Endodermal cell (in vitro differentiated cells): ENCODE measurements at regions not wholly inside any gene's neighbourhood (a gene's known extent, or its start where the extent isn't known, plus 50 kb on each side); places are given as distances from the start of the nearest gene placed in this dataset.

Experiments used
- DNase-seq: peaks from one replicate; pipeline ENCODE4 v3.0.0-alpha.2; 2017
- H3K27ac ChIP-seq: 2 replicates; pipeline ENCODE4 v1.5.1; 2013; ENCODE audit warnings: mild to moderate bottlenecking, low read depth, low read length, moderate library complexity
- H3K27me3 ChIP-seq: 2 replicates; pipeline ENCODE4 v1.6.1; 2013; ENCODE audit warnings: mild to moderate bottlenecking, low read length, moderate library complexity; ENCODE audit not compliant: insufficient read depth, control insufficient read depth, poor library complexity, severe bottlenecking
- H3K36me3 ChIP-seq: 2 replicates; pipeline ENCODE4 v1.7.0; 2013; ENCODE audit warnings: mild to moderate bottlenecking, low read length, moderate library complexity; ENCODE audit not compliant: control insufficient read depth, insufficient read depth
- H3K4me1 ChIP-seq: one replicate; pipeline ENCODE4 v1.7.0; 2013; ENCODE audit warnings: low read length; ENCODE audit not compliant: control insufficient read depth, insufficient read depth
- H3K4me3 ChIP-seq: 2 replicates; pipeline ENCODE4 v1.5.1; 2013; ENCODE audit warnings: mild to moderate bottlenecking, low read length, moderate library complexity
- H3K9ac ChIP-seq: 2 replicates; pipeline ENCODE4 v1.6.1; 2013; ENCODE audit warnings: mild to moderate bottlenecking, low read length, moderate library complexity; ENCODE audit not compliant: poor library complexity, severe bottlenecking; ENCODE audit errors: extremely low read depth
- H3K9me3 ChIP-seq: 2 replicates; pipeline ENCODE4 v1.6.1; 2013; ENCODE audit warnings: mild to moderate bottlenecking, low read length, moderate library complexity; ENCODE audit not compliant: control insufficient read depth
- H3K27ac Mint-ChIP-seq: 2 replicates; pipeline ENCODE4 v1.8.0; 2020; ENCODE audit warnings: mixed read lengths
- H3K27me3 Mint-ChIP-seq: 2 replicates; pipeline ENCODE4 v1.8.0; 2021; ENCODE audit warnings: mild to moderate bottlenecking, mixed read lengths; ENCODE audit not compliant: insufficient read depth
- H3K36me3 Mint-ChIP-seq: 2 replicates; pipeline ENCODE4 v1.8.0; 2020; ENCODE audit warnings: low read depth, mixed read lengths
- H3K4me1 Mint-ChIP-seq: 2 replicates; pipeline ENCODE4 v1.8.0; 2020; ENCODE audit warnings: mixed read lengths
- H3K4me3 Mint-ChIP-seq: 2 replicates; pipeline ENCODE4 v1.8.0; 2020; ENCODE audit warnings: mild to moderate bottlenecking, moderate library complexity, mixed read lengths
- H3K9me3 Mint-ChIP-seq: 2 replicates; pipeline ENCODE4 v1.8.0; 2020; ENCODE audit warnings: mild to moderate bottlenecking, mixed read lengths
- WGBS, 2 experiments: methylation state at CpG; one replicate each; pipeline versions ENCODE4 v1.1.5 to v1.1.7; 2013; ENCODE audit warnings: missing lambda C conversion rate in 2 of 2, mixed read lengths in 1 of 2; ENCODE audit not compliant: insufficient coverage in 1 of 2, insufficient read length in 1 of 2; 5-methylcytosine and 5-hydroxymethylcytosine counted together
- TF ChIP-seq, protein P1 (sequence below): fragments of 200-600 bp; sonication (generic); conservative IDR thresholded peaks from 2 replicates; pipeline ENCODE4 v1.5.0; 2021; ENCODE audit warnings: antibody characterized with exemption, mild to moderate bottlenecking

DNA sequence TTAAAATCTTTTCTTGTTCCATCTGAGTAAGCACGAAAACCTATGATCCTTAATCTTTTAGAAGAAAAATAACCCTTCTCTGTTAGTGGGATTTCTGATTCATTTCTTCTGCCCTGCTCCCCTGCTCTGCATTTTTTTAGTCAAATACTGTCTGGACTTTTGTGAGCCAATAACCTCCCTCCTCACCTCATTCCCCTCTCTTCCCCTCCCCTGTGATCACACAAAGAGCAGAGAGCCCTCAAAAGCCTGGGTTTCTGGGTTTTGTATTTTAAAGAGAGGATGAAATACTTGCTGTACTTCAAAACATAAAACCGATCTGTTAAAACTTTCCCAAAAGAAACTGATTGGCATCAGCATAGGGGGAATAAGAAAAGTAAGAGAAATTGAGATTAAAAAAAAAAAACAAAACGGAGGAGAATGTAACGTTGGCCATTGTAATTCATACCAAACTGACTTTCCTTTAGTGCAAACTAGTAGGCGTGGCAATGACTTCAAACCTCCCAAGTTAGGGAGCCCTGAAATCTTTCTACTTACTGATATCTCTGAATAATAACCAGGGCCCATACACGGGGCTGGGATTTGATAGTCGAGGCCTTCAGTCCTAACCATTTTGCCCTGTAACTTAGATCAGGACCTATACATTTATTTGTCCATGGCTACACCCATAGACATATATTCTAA, 232.9 kb downstream of the TM9SF2 start:
- H3K27ac Mint-ChIP-seq, result peak overlapping the region; percentile 52
- H3K36me3 Mint-ChIP-seq, result no peaks in the 10 kb centered on the region
- H3K4me1 Mint-ChIP-seq, result peaks cover 58% of the 10 kb centered on the region
- H3K27me3 Mint-ChIP-seq, result no peaks in the 10 kb centered on the region
- no peaks in the 10 kb centered on the region for H3K27me3 ChIP-seq
- no peak for DNase-seq
- H3K4me1 ChIP-seq, result peaks cover 3% of the 10 kb centered on the region
- no peak overlapping the region for H3K9ac ChIP-seq
- no peak overlapping the region for H3K4me3 Mint-ChIP-seq
- H3K9me3 Mint-ChIP-seq, result no peaks in the 10 kb centered on the region
- no peaks in the 10 kb centered on the region for H3K36me3 ChIP-seq
- peak overlapping the region; percentile 54 for H3K27ac ChIP-seq
- 43 to 49% methylated on average over 5 to 6 of the region's 7 CpGs for WGBS, 2 experiments
- H3K9me3 ChIP-seq, result no peaks in the 10 kb centered on the region
- TF ChIP-seq, protein P1, sequence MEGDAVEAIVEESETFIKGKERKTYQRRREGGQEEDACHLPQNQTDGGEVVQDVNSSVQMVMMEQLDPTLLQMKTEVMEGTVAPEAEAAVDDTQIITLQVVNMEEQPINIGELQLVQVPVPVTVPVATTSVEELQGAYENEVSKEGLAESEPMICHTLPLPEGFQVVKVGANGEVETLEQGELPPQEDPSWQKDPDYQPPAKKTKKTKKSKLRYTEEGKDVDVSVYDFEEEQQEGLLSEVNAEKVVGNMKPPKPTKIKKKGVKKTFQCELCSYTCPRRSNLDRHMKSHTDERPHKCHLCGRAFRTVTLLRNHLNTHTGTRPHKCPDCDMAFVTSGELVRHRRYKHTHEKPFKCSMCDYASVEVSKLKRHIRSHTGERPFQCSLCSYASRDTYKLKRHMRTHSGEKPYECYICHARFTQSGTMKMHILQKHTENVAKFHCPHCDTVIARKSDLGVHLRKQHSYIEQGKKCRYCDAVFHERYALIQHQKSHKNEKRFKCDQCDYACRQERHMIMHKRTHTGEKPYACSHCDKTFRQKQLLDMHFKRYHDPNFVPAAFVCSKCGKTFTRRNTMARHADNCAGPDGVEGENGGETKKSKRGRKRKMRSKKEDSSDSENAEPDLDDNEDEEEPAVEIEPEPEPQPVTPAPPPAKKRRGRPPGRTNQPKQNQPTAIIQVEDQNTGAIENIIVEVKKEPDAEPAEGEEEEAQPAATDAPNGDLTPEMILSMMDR, result no peak
- H3K4me3 ChIP-seq, result no peak overlapping the region

DNA sequence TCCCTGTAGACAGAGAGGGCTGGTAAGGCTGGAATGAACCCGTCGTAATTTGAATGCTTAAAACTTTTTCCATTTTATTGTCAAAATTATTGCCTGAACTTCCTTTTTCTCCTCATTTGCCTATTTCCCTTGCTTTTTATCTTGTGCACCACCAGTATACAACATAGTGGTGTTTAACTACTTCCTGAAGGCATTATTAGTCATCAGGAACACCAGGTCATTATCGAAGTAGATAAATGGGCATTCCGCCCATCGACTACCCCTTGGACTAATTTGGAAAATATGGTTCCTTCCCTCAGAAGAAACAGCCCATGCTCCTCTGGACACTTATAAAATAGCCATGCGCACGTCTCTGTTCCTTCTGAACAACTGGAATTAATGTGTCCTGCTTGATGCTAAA, 232.1 kb downstream of the TM9SF2 start:
- Mint-ChIP-seq H3K4me3 (no peak overlapping the region), H3K9me3 (no peaks in the 10 kb centered on the region), H3K4me1 (peaks cover 56% of the 10 kb centered on the region), H3K36me3 (no peaks in the 10 kb centered on the region), H3K27me3 (no peaks in the 10 kb centered on the region), H3K27ac (no peak overlapping the region)
- WGBS, 2 experiments, result 90 to 99% methylated on average over 7 of the region's 7 CpGs
- Histone ChIP-seq H3K9me3 (no peaks in the 10 kb centered on the region), H3K4me3 (no peak overlapping the region), H3K9ac (no peak overlapping the region), H3K4me1 (peaks cover 3% of the 10 kb centered on the region), H3K36me3 (no peaks in the 10 kb centered on the region), H3K27ac (no peak overlapping the region), H3K27me3 (no peaks in the 10 kb centered on the region)
- TF ChIP-seq, protein P1, result no peak
- DNase-seq, result no peak

DNA sequence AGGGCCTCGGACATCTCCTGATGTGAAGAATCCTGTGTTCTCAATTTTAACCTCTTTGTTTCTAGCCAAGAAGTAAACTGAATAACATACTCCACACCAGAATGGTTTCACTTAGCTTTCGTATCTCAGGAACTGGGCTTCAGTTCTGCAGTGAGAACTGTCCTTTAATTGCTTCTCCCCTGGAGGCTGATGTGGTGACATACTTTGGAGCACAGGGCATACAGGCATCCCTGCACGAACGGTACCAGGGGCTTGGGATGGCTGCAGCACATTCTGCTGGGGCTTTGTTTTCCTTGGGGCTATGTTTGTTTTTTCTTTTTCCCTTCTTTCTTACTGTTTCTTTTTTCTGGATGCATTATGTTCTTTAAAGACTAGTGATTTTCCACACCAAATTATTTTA, 230.5 kb downstream of the TM9SF2 start:
- no peak overlapping the region for H3K9ac ChIP-seq
- TF ChIP-seq, protein P1, result no peak
- H3K9me3 ChIP-seq, result no peaks in the 10 kb centered on the region
- Mint-ChIP-seq H3K9me3 (no peaks in the 10 kb centered on the region), H3K36me3 (no peaks in the 10 kb centered on the region), H3K27ac (peak overlapping the region; percentile 83), H3K4me3 (no peak overlapping the region), H3K27me3 (no peaks in the 10 kb centered on the region), H3K4me1 (peaks cover 52% of the 10 kb centered on the region)
- no peak overlapping the region for H3K27ac ChIP-seq
- peaks cover 3% of the 10 kb centered on the region for H3K4me1 ChIP-seq
- no peaks in the 10 kb centered on the region for H3K36me3 ChIP-seq
- H3K27me3 ChIP-seq, result no peaks in the 10 kb centered on the region
- no peak overlapping the region for H3K4me3 ChIP-seq
- DNase-seq, result peak; percentile 84
- 60 to 66% methylated on average over 1 to 4 of the region's 4 CpGs for WGBS, 2 experiments
